HFFc6 (cell line): ENCODE measurements at regions not wholly inside any gene's neighbourhood (a gene's known extent, or its start where the extent isn't known, plus 50 kb on each side); places are given as distances from the start of the nearest gene placed in this dataset.

Experiments
- DNase-seq: peaks from one replicate; pipeline ENCODE4 v3.0.0-alpha.2; 2018
- H3K27ac Mint-ChIP-seq: 2 replicates; pipeline ENCODE4 v1.8.0; 2020; ENCODE audit warnings: mild to moderate bottlenecking, mixed read lengths
- H3K27me3 Mint-ChIP-seq: 2 replicates; pipeline ENCODE4 v1.8.0; 2021; ENCODE audit warnings: mild to moderate bottlenecking, moderate library complexity, mixed read lengths; ENCODE audit not compliant: insufficient read depth
- H3K36me3 Mint-ChIP-seq: 2 replicates; pipeline ENCODE4 v1.8.0; 2021; ENCODE audit warnings: low read depth, mixed read lengths
- H3K4me1 Mint-ChIP-seq: 2 replicates; pipeline ENCODE4 v1.8.0; 2020; ENCODE audit warnings: low read depth, mixed read lengths
- H3K4me3 Mint-ChIP-seq: 2 replicates; pipeline ENCODE4 v1.8.0; 2020; ENCODE audit warnings: mild to moderate bottlenecking, moderate library complexity, mixed read lengths
- H3K9me3 Mint-ChIP-seq: 2 replicates; pipeline ENCODE4 v1.8.0; 2020; ENCODE audit warnings: mild to moderate bottlenecking, mixed read lengths
- CTCF ChIP-seq: fragments of 200-600 bp; sonication (generic); IDR thresholded peaks from 2 replicates; pipeline ENCODE4 v1.5.0; 2021; ENCODE audit warnings: antibody characterized with exemption, mild to moderate bottlenecking

- H3K27ac Mint-ChIP-seq: no peak overlapping the region
- H3K4me1 Mint-ChIP-seq: no peaks in the 10 kb centered on the region
- H3K36me3 Mint-ChIP-seq: no peaks in the 10 kb centered on the region
- H3K4me3 Mint-ChIP-seq: no peak overlapping the region
- DNase-seq: no peak
- no peak for TF ChIP-seq CTCF
- H3K27me3 Mint-ChIP-seq: no peaks in the 10 kb centered on the region
- peaks cover 51% of the 10 kb centered on the region for H3K9me3 Mint-ChIP-seq
These were observed 130.1 kb upstream of the STAC start for GRCh38 chr3:36250191-36250590.

- DNase-seq: no peak
- Mint-ChIP-seq H3K27ac (no peak overlapping the region), H3K9me3 (peaks cover 40% of the 10 kb centered on the region), H3K36me3 (no peaks in the 10 kb centered on the region), H3K27me3 (no peaks in the 10 kb centered on the region; the same call in 1 of the 2 replicates), H3K4me3 (no peak overlapping the region), H3K4me1 (no peaks in the 10 kb centered on the region)
- no peak for TF ChIP-seq CTCF
These were observed 123.0 kb upstream of the STAC start for GRCh38 chr3:36257158-36257852.

- no peak overlapping the region for H3K27ac Mint-ChIP-seq
- no peaks in the 10 kb centered on the region for H3K4me1 Mint-ChIP-seq
- DNase-seq: no peak
- TF ChIP-seq CTCF: no peak
- H3K9me3 Mint-ChIP-seq: peaks cover 37% of the 10 kb centered on the region
- H3K4me3 Mint-ChIP-seq: no peak overlapping the region
- H3K27me3 Mint-ChIP-seq: no peaks in the 10 kb centered on the region; the same call in 1 of the 2 replicates
- no peaks in the 10 kb centered on the region for H3K36me3 Mint-ChIP-seq
These were observed 121.9 kb upstream of the STAC start for GRCh38 chr3:36258421-36258820.

- no peak for TF ChIP-seq CTCF
- no peak for DNase-seq
- Mint-ChIP-seq H3K9me3 (peaks cover 38% of the 10 kb centered on the region), H3K4me1 (no peaks in the 10 kb centered on the region), H3K27me3 (no peaks in the 10 kb centered on the region; the same call in 1 of the 2 replicates), H3K4me3 (no peak overlapping the region), H3K27ac (no peak overlapping the region), H3K36me3 (no peaks in the 10 kb centered on the region)
These were observed 120.7 kb upstream of the STAC start for GRCh38 chr3:36259580-36259979.

- Mint-ChIP-seq H3K36me3 (0 out of 2 replicates have a peak, but pooled peaks cover 5% of the 10 kb centered on the region), H3K9me3 (peaks cover 42% of the 10 kb centered on the region), H3K27me3 (no peaks in the 10 kb centered on the region), H3K4me3 (no peak overlapping the region), H3K27ac (no peak overlapping the region), H3K4me1 (no peaks in the 10 kb centered on the region)
- DNase-seq: no peak
- TF ChIP-seq CTCF: no peak
These were observed 111.0 kb upstream of the STAC start for GRCh38 chr3:36269274-36269673.
